ENCODE measurements at regions not wholly inside any gene's neighbourhood (a gene's known extent, or its start where the extent isn't known, plus 50 kb on each side); places are given as distances from the start of the nearest gene placed in this dataset.

DNA sequence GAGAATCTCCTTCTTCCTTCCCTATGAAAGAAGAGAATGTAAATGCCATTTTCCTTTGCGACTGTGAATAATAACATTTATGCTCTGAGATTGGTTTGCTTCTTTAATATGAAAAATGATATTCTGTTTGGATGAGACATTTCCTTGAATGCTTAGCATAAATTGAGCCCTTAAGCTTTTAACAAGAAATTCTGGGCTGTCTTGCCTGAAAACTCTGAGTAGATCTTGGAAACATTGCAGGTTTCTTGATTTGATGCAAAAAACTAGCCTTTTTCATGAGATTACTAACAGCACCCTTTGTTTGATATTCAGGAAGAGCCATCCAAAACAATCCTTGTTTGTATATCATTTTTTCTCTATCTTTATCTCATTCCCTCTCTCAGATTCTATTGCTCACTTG, 272.5 kb downstream of the TMEM38B start:
- H3K4me3 ChIP-seq (ENCODE audit: low read depth, low read length) = no peak overlapping the region
- no peaks in the 10 kb centered on the region for H3K36me3 ChIP-seq (ENCODE audit: control insufficient read depth, insufficient read depth, low read length)
- no peaks in the 10 kb centered on the region for H3K27me3 ChIP-seq (ENCODE audit: control insufficient read depth, insufficient read depth, low read length)
- no peak overlapping the region for H3K27ac ChIP-seq (ENCODE audit: low read depth, low read length)
- no peak overlapping the region for H3K9ac ChIP-seq (ENCODE audit: low read length)
- H3K4me1 ChIP-seq (ENCODE audit: control insufficient read depth, insufficient read depth, low read length) = peaks cover 6% of the 10 kb centered on the region; the same call in 1 of the 2 replicates
- no peaks in the 10 kb centered on the region for H3K9me3 ChIP-seq (ENCODE audit: control insufficient read depth, insufficient read depth, low read depth, low read length)

DNA sequence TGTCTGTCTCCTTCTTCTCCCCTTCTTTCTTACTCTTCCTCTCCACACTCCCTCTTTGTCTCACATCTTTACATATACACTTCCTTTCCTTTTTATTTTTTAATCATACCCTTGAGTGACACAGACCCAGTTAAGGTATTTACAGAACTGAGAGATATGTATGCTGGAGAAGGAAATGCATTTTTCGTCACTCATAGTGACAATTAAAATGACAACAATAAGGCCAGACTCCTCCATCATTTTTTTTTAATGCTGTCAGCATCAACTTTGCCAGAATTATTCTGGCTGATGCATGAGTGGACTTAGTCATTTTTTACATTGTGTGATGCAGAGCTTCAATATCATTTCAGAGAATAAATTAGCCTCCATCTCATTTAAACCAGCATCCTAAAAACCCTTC, 272.9 kb downstream of the TMEM38B start:
- H3K27me3 ChIP-seq (ENCODE audit: control insufficient read depth, insufficient read depth, low read length) = no peaks in the 10 kb centered on the region
- H3K4me1 ChIP-seq (ENCODE audit: control insufficient read depth, insufficient read depth, low read length) = peaks cover 6% of the 10 kb centered on the region; the same call in 1 of the 2 replicates
- H3K4me3 ChIP-seq (ENCODE audit: low read depth, low read length) = no peak overlapping the region
- H3K36me3 ChIP-seq (ENCODE audit: control insufficient read depth, insufficient read depth, low read length) = no peaks in the 10 kb centered on the region
- H3K9ac ChIP-seq (ENCODE audit: low read length) = no peak overlapping the region
- H3K27ac ChIP-seq (ENCODE audit: low read depth, low read length) = no peak overlapping the region
- no peaks in the 10 kb centered on the region for H3K9me3 ChIP-seq (ENCODE audit: control insufficient read depth, insufficient read depth, low read depth, low read length)

DNA sequence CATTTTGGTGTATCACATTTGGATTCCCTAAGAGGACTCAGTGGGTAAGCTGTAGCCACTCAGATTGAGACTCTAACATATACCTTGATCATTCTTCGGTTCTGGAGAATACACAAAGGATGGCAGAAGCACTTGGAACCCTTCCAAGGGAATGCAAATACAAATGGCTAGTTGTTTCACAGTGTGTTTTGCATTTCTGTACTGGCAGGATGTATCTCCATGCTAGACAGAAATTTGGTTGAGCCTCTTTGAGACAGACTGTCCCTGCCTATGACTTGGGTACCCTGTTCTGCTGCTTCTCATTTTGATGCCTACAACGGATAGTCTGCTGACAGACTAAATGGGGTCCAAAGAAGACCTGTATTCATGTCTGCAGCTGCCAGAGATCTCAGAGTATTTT, 273.5 kb downstream of the TMEM38B start:
- Histone ChIP-seq H3K36me3 (ENCODE audit: control insufficient read depth, insufficient read depth, low read length) (no peaks in the 10 kb centered on the region), H3K4me1 (ENCODE audit: control insufficient read depth, insufficient read depth, low read length) (peaks cover 6% of the 10 kb centered on the region; the same call in 1 of the 2 replicates)

DNA sequence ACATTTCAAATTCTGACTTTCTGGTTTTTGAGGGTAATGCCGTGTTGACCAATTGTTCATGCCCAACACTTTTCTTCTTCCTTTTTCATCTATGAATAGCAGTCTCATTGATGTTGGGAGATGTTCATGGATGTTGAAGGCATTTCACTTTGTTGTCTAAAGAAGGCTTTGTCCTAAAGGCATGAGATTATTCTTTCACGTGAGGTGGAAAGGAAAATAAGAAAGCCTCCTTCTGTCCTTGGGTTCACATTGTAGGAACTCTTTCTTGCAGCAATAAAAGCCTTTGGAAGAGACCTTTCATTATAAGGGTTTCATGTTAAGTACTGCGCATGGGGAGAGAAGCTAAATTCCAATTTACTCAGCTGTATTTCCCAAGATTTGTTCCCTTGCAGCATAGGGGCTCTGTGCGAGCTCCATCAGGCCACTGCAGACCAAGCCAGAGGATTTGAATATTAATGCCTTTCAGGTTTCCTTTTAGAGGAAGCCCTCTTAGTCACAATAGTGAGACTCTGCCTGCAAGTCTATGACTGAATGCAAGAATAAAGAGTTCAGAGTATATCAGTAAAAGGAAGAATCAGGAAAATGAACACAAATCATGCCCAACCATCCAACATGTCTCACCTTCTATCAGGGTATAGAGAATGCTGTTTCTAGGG, 274.6 kb downstream of the TMEM38B start:
- peaks cover 9% of the 10 kb centered on the region for H3K4me1 ChIP-seq (ENCODE audit: control insufficient read depth, insufficient read depth, low read length)
- no peak overlapping the region for H3K27ac ChIP-seq (ENCODE audit: low read depth, low read length)
- H3K27me3 ChIP-seq (ENCODE audit: control insufficient read depth, insufficient read depth, low read length) = peaks cover 13% of the 10 kb centered on the region; the same call in 1 of the 2 replicates
- H3K36me3 ChIP-seq (ENCODE audit: control insufficient read depth, insufficient read depth, low read length) = no peaks in the 10 kb centered on the region
- H3K9ac ChIP-seq (ENCODE audit: low read length) = no peak overlapping the region
- no peaks in the 10 kb centered on the region for H3K9me3 ChIP-seq (ENCODE audit: control insufficient read depth, insufficient read depth, low read depth, low read length)
- H3K4me3 ChIP-seq (ENCODE audit: low read depth, low read length) = no peak overlapping the region

More for the DNA sequence above, 273.5 kb downstream of the TMEM38B start:
- no peak overlapping the region for H3K4me3 ChIP-seq (ENCODE audit: low read depth, low read length)
- H3K9ac ChIP-seq (ENCODE audit: low read length) = no peak overlapping the region
- no peak overlapping the region for H3K27ac ChIP-seq (ENCODE audit: low read depth, low read length)
- peaks cover 5% of the 10 kb centered on the region; the same call in 1 of the 2 replicates for H3K27me3 ChIP-seq (ENCODE audit: control insufficient read depth, insufficient read depth, low read length)
- no peaks in the 10 kb centered on the region for H3K9me3 ChIP-seq (ENCODE audit: control insufficient read depth, insufficient read depth, low read depth, low read length)

DNA sequence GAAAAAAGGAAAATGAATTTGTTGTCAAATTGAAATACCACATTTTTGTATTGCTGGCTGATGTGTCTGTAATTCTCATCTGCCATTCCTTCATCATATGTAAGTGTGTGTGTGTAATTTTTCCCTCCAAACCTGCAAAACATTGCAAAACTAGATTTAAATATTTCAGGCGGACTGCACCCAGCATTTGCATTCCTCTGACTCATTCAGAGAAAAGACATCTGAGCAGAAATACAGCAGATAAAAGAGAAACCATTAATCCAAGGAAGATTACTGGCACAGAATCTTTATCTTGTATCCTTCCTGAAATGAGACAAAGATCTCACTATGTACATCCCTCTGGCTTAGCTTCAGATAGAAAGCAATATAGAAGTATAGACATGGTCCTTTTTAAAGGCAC, 275.3 kb downstream of the TMEM38B start:
- Histone ChIP-seq H3K9ac (ENCODE audit: low read length) (no peak overlapping the region), H3K4me1 (ENCODE audit: control insufficient read depth, insufficient read depth, low read length) (peaks cover 11% of the 10 kb centered on the region), H3K36me3 (ENCODE audit: control insufficient read depth, insufficient read depth, low read length) (no peaks in the 10 kb centered on the region), H3K27ac (ENCODE audit: low read depth, low read length) (no peak overlapping the region), H3K4me3 (ENCODE audit: low read depth, low read length) (no peak overlapping the region), H3K9me3 (ENCODE audit: control insufficient read depth, insufficient read depth, low read depth, low read length) (no peaks in the 10 kb centered on the region), H3K27me3 (ENCODE audit: control insufficient read depth, insufficient read depth, low read length) (peaks cover 13% of the 10 kb centered on the region; the same call in 1 of the 2 replicates)

DNA sequence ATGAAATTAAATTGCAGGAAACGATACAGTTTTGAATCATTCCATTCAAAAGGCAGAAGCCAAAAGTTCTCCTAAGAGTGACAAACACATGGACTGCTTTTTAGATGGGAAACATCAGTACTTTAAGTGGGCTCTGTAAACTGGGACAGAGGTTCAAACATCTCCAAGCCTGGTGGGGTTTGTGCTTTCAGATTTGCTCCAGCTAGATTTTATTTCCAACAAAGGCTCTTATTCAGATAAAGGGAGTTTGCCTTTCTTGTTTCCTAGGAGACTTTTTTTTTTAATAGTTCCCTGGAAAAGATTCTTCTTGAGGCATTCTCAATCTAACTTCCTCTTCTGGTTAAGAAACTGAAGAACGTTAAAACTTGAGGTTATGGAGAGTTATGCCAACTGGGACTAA, 277.6 kb downstream of the TMEM38B start:
- no peaks in the 10 kb centered on the region for H3K36me3 ChIP-seq (ENCODE audit: control insufficient read depth, insufficient read depth, low read length)
- peaks cover 13% of the 10 kb centered on the region; the same call in 1 of the 2 replicates for H3K27me3 ChIP-seq (ENCODE audit: control insufficient read depth, insufficient read depth, low read length)
- peaks cover 24% of the 10 kb centered on the region for H3K4me1 ChIP-seq (ENCODE audit: control insufficient read depth, insufficient read depth, low read length)
- no peak overlapping the region for H3K9ac ChIP-seq (ENCODE audit: low read length)
- H3K4me3 ChIP-seq (ENCODE audit: low read depth, low read length) = no peak overlapping the region
- no peaks in the 10 kb centered on the region for H3K9me3 ChIP-seq (ENCODE audit: control insufficient read depth, insufficient read depth, low read depth, low read length)
- no peak overlapping the region for H3K27ac ChIP-seq (ENCODE audit: low read depth, low read length)

DNA sequence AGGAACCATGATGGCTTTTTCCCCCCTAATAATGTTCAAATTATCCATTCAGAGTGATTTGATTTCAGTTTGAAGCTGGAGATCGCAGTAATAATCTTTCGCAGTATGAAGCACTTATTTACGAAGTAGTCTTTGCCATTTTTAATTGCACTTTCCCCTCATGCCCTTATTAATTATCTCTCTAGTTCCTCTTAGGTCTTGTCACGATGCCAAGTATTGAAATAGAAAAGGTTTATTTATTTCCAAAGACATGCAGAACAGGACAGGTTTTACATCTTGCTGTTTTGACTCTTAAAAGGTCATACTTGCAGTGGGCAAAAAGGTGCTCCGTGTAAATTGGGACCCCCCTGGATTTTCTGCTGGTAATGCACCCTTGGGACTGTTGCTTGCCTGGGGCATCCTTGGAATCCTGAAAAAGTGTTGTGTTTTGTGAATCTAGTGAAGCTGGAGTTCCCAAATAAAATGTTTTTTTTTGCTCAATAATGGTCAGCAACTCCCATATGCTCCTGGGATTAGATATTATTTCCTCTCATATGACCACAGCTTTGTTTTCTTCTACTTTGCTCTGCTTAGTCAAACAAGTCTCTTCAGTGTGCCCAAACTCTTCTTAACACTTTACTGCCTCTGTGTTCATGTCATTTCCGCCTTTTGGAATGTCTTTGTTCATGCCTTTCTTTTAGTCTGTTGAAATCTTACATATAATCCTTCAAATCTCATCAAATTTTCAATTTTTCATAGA, 278.3 kb downstream of the TMEM38B start:
- H3K36me3 ChIP-seq (ENCODE audit: control insufficient read depth, insufficient read depth, low read length) = no peaks in the 10 kb centered on the region
- H3K27me3 ChIP-seq (ENCODE audit: control insufficient read depth, insufficient read depth, low read length) = peaks cover 13% of the 10 kb centered on the region; the same call in 1 of the 2 replicates
- no peak overlapping the region for H3K9ac ChIP-seq (ENCODE audit: low read length)
- H3K4me3 ChIP-seq (ENCODE audit: low read depth, low read length) = no peak overlapping the region
- no peak overlapping the region for H3K27ac ChIP-seq (ENCODE audit: low read depth, low read length)
- H3K9me3 ChIP-seq (ENCODE audit: control insufficient read depth, insufficient read depth, low read depth, low read length) = no peaks in the 10 kb centered on the region
- H3K4me1 ChIP-seq (ENCODE audit: control insufficient read depth, insufficient read depth, low read length) = peaks cover 27% of the 10 kb centered on the region

DNA sequence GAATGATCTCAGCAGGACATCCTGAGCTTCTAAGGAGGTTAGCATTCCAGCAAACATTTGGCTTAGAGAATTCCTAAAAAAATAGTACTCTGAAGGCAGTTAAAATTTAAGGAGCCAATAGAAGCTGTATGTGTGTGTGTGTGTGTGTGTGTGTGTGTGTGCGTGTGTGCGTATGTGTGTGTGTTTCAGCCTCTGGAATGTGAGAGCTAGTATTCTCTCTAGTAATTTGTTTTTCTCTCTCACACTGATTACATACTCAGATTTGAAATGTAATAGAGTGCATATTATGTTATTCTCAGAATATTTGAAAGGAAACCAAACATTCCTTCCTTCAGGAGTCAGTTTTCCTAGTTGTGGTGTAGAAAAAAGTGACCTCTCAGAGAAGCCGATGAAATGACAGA, 279.6 kb downstream of the TMEM38B start:
- H3K27ac ChIP-seq (ENCODE audit: low read depth, low read length) = no peak overlapping the region
- no peaks in the 10 kb centered on the region for H3K9me3 ChIP-seq (ENCODE audit: control insufficient read depth, insufficient read depth, low read depth, low read length)
- no peak overlapping the region for H3K9ac ChIP-seq (ENCODE audit: low read length)
- peaks cover 37% of the 10 kb centered on the region for H3K4me1 ChIP-seq (ENCODE audit: control insufficient read depth, insufficient read depth, low read length)
- no peak overlapping the region for H3K4me3 ChIP-seq (ENCODE audit: low read depth, low read length)
- H3K36me3 ChIP-seq (ENCODE audit: control insufficient read depth, insufficient read depth, low read length) = no peaks in the 10 kb centered on the region
- peaks cover 13% of the 10 kb centered on the region; the same call in 1 of the 2 replicates for H3K27me3 ChIP-seq (ENCODE audit: control insufficient read depth, insufficient read depth, low read length)

DNA sequence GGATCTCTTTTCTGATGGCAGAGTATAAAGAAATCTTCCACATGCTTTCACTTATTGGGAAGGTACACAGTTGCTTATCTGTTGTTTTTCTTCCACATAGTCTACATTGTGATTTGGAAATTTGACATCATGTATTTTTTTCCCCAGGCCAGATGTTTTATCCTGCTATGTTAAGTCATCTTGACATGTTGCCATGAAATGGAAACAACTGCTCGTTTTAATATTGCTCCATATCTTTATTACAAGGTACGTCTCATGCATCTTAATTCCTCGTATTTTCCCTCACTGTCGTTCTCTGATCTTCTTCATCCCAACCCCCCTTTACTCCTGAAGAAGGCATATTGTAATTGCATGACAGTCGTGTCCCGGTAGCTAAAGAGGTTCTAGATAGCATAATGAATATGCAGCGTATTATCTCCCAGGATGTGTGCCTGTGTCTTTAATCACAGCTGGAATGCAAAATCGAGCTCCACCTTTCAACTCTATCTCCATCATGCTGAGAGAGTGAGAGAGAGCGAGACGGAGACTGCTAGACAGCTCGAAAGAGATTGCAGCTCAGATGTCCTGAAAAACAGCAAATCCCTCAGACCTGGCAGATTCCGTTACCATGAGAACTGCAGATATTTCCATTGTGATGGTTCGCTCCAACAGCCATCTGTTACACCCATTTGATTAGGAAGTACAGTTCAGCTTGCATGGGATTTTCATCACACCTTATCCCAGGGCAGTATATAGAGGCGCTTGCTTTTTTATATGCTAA, 281.7 kb downstream of the TMEM38B start:
- Histone ChIP-seq H3K27ac (ENCODE audit: low read depth, low read length) (no peak overlapping the region), H3K9ac (ENCODE audit: low read length) (no peak overlapping the region), H3K27me3 (ENCODE audit: control insufficient read depth, insufficient read depth, low read length) (peaks cover 13% of the 10 kb centered on the region; the same call in 1 of the 2 replicates), H3K9me3 (ENCODE audit: control insufficient read depth, insufficient read depth, low read depth, low read length) (no peaks in the 10 kb centered on the region), H3K4me1 (ENCODE audit: control insufficient read depth, insufficient read depth, low read length) (peaks cover 34% of the 10 kb centered on the region), H3K36me3 (ENCODE audit: control insufficient read depth, insufficient read depth, low read length) (no peaks in the 10 kb centered on the region), H3K4me3 (ENCODE audit: low read depth, low read length) (no peak overlapping the region)

DNA sequence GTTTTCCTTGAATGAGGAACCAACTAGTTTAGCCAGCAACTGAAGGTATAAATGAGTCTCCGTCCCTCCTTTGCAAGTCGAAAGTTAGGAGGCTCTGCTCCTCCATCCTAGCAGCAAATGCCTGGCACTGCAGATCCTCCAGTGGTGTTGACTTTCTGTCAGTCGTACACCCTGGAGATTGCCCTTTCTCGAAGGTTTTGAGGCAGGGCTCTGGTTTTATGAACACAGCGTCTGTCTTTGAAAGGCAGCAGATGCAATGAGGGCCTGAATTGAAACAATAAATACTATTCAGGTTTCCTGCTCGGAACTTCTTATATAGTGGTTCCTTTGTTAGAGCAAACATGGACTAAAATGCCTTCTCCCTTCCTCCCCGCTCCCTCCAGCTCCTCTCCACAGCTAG, 284.0 kb downstream of the TMEM38B start:
- Histone ChIP-seq H3K4me1 (ENCODE audit: control insufficient read depth, insufficient read depth, low read length) (peaks cover 34% of the 10 kb centered on the region), H3K9ac (ENCODE audit: low read length) (no peak overlapping the region), H3K27ac (ENCODE audit: low read depth, low read length) (no peak overlapping the region), H3K9me3 (ENCODE audit: control insufficient read depth, insufficient read depth, low read depth, low read length) (no peaks in the 10 kb centered on the region), H3K4me3 (ENCODE audit: low read depth, low read length) (no peak overlapping the region), H3K36me3 (ENCODE audit: control insufficient read depth, insufficient read depth, low read length) (no peaks in the 10 kb centered on the region), H3K27me3 (ENCODE audit: control insufficient read depth, insufficient read depth, low read length) (peaks cover 3% of the 10 kb centered on the region; the same call in 1 of the 2 replicates)

DNA sequence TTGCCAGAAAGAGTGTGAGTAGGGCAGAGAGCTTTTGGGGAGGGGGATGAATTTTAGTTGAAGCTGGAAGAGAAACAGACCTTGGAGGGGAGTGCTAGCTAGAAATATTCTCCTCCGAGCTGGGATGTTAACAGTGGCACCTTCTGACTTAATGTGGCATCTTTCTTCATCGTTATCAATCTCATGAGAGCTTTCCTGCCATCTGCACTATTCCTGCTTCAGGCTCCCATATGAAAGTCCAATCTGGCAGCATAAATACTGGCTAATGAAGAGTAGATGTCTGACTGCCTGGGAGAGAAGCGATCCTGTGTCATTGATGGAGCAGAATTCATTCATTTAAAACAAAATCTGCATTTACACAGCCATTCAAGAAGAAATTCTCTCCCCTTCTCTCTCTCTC, 284.5 kb downstream of the TMEM38B start:
- Histone ChIP-seq H3K9ac (ENCODE audit: low read length) (no peak overlapping the region), H3K9me3 (ENCODE audit: control insufficient read depth, insufficient read depth, low read depth, low read length) (no peaks in the 10 kb centered on the region), H3K36me3 (ENCODE audit: control insufficient read depth, insufficient read depth, low read length) (no peaks in the 10 kb centered on the region), H3K27me3 (ENCODE audit: control insufficient read depth, insufficient read depth, low read length) (no peaks in the 10 kb centered on the region), H3K4me3 (ENCODE audit: low read depth, low read length) (no peak overlapping the region), H3K27ac (ENCODE audit: low read depth, low read length) (no peak overlapping the region), H3K4me1 (ENCODE audit: control insufficient read depth, insufficient read depth, low read length) (peaks cover 33% of the 10 kb centered on the region)
